NAMALWA (cell line): ENCODE measurements at regions not wholly inside any gene's neighbourhood (a gene's known extent, or its start where the extent isn't known, plus 50 kb on each side); places are given as distances from the start of the nearest gene placed in this dataset.

Experiments
- DNase-seq: peaks from one replicate; pipeline ENCODE4 v3.0.0-alpha.2; 2015; ENCODE audit warnings: low spot score

DNA sequence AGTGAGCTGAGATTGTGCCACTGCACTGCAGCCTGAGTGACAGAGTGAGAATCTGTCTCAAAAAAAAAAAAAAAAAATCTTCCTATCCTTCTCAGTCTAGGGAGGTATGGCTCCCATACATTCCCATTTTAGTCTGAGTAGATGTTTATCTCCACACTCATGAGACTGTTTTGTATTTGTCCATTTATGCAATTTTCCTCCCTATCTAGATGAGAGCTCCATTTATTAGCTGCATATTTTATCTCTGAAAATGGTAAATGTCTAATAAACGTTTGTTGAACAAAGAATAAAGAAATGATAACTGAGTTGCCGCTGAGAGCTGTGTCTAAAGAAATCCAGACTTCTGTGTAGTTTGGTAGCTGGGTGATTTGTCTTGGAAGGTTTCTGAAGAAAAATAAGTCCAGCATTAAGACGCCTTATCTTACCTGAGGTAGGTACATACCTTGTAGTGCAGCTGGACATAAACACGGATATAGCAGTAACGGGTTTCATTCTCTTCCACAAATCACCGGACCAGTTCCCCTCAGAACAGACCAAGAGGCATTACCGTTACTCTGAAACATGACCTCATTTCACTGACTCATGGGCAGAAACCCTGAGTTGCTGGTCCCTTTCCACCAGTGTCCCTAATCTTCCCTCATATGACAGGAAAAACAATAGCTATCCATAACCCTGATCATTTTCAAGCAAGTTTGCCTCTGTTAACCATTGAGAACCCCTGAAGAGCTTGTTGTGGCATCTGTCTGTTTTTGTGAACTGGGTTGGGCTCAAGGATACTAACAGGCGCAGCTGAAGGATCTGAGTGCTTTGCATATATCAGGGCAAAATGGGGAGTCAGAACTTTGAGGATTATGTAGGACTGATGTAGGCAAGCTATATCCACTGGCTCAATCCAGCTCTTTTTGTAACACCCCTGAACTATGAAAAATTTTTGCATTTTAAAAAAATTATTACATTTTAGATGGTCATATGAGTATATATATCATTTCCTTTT lies 177.4 kb upstream of the XYLT1 start:
- DNase-seq: no peak

GRCh38 chr16:17643935-17644334 lies 173.2 kb upstream of the XYLT1 start:
- DNase-seq: no peak

GRCh38 chr16:17641990-17642389 lies 171.2 kb upstream of the XYLT1 start:
- DNase-seq: no peak

- no peak for DNase-seq
Observed at GRCh38 chr16:17638134-17638533, 167.4 kb upstream of the XYLT1 start.

GRCh38 chr16:17635183-17635582 lies 164.4 kb upstream of the XYLT1 start:
- no peak for DNase-seq

DNA sequence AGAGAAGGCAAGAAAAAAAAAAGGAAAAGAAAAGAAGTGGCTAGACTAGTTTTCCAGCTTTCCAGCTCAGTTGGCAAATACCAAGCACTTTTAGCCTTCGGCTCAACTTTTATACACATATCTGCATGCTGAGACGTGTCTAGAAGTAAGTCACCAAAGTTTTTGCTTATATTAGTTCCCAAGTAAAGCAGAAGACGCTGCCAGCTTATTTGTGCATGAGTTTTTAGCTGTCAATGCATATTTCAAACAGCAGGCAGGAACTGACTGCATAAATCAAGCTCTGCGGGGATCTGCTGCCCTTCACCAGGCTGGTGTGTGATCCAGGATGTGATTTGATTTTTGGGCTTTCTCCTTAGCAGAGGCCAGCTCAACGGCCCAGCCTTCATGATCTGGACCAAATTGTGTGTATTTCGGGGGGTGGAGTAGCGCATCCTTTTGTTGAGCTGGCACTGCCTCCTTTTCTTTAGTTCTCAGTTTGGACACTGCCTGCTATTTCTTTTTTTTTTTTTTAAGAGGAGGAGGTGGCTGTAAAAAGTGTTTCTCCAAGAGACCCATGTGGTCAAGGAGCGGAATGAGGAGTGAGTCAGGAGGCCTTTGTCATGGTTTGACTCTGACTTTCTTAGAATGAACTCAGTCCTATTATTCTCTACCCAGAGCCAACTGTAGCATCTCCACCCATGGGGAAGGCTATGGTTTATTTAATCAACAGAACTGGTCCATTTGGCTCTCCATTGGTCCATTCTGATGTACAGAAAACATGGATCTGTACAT lies 162.6 kb upstream of the XYLT1 start:
- no peak for DNase-seq

DNA sequence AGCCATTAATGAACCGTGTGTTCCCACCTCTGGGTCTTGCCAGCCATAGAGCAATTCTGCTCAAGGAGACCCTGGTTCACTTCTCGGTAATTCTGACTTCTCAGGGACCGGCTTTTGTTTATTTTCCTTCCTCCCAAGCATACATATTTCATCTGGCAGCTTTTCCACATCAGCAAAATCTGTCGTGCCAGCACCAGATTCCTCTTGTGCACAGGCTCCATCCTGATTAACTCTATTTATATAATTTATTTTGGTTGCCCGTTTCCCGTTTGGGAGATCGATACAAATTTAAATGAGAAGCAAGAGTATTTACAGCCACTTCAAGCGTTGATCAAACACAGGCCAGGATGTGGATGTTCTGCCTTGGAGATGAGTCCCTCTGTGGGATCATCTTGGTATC lies 161.9 kb upstream of the XYLT1 start:
- no peak for DNase-seq

DNA sequence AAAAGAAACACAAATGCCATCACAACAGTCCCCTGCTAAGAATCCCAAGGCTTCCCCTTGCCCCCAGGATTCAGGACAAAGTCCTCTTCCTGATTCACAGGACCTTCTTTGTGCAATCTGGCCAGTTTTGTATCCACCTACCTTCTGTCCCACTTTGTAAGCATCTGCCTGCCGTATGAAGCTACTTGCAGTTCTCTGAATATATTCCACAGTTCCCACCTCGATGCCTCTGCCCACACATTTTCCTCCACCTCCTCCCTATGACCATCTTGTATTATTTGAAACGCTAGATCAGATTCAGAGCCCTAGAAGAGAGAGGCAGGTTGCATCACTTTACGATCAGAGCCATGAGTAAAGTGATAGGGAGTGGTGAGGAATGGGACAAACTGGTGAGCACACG lies 159.2 kb upstream of the XYLT1 start:
- no peak for DNase-seq

- DNase-seq: no peak
Observed at GRCh38 chr16:17628983-17629382, 158.2 kb upstream of the XYLT1 start.

DNA sequence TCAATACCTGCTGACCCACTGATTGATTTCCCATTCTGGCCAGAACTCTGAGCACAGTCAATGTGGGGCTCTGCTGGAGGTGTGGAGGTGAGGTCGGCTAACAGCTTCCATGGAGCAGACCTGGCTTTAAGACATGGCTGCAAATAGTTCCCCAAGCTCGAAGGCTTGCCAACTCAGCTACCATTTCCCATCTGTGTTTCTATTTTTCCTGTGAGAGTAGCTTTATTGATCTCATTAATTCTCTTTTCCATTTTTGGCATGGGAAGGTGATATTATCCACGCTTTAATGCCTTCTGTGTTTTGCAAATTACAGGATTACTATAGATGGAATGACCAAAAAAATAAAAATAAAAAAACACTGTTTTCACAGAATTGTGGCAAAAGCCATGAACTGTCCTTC lies 151.6 kb upstream of the XYLT1 start:
- DNase-seq: no peak

- no peak for DNase-seq
Observed at GRCh38 chr16:17619261-17619660, 148.5 kb upstream of the XYLT1 start.

DNA sequence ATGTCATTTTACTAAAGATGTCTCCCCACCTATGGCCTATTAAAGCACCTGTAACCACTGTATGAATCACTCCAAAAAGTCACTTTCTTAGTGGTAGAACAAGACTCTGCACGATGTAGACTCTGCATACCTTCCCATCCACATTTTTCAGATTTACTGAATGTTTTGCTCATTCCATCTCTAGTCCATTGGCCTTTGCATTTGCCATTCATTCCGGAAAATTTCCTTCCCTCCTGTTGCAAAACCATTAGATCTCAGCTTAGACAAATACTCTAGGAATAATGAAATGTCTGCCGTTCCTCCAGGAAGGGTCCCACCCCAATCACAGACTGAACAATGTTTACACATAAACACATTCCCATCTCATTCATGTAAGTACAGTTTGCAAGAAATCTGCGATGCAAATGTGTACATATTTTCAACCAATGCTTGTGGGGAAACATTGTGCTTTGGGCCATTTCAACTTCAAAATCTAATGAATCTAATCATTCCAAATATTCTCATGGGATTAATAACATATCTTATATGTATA lies 146.3 kb upstream of the XYLT1 start:
- no peak for DNase-seq

GRCh38 chr16:17612336-17612735 lies 141.6 kb upstream of the XYLT1 start:
- DNase-seq: no peak

GRCh38 chr16:17607609-17608008 lies 136.8 kb upstream of the XYLT1 start:
- DNase-seq: no peak

GRCh38 chr16:17607075-17607509 lies 136.3 kb upstream of the XYLT1 start:
- no peak for DNase-seq

- no peak for DNase-seq
Observed at GRCh38 chr16:17606460-17606859, 135.7 kb upstream of the XYLT1 start.

DNA sequence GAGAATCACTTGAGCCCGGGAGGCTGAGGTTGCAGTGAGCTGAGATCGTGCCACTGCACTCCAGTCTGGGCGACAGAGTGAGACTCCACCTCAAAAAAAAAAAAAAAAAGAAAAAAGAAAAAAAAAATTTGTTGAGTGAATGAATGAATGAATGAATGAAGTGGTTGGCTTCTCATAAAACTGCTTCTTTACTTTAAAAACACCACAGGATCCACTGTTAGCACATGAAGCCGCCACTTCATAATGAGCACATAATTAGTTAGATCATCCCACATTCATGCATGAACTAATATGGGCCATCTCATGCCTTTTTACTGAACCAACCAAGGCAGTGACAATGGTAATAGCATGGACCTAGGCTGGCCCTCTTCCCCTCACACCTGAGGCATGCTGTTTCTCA lies 135.0 kb upstream of the XYLT1 start:
- no peak for DNase-seq

- DNase-seq: no peak
Observed at GRCh38 chr16:17603626-17604025, 132.9 kb upstream of the XYLT1 start.

DNA sequence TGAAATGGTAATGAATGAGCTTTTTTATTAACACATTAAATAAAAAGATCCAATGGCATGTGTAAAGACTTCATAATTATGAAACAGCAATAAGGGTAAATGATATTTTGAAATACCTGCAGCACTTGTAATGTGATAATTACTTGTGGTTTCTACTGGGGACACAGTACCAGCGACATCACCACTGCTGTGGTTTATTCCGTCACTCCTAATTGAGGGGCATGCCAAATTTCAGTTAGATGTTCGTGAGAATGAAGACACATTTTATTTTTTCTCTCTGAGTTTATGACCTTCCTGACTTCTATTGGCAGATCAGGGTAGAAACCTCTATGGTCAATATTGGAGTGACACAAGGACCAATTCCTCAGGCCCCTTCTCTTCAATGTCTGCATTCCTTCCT lies 131.9 kb upstream of the XYLT1 start:
- no peak for DNase-seq

DNA sequence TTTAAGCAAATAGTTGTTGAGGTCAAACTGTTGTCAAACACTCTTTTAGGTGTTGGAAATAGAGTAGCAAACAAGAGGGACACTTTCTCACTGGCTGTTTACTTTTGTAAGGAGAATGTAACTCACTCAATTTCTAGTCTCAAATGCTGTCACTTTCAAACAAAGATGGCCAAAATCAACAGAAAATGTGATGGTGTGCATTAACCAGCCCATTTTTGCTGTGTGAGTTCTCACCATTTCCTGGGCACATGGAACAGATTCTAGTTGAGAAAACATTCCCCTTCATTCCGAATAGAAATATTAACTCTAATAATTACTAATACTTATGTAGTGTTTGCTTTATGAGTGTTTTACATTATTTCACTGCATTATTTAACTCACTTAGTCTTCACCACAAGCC lies 128.2 kb upstream of the XYLT1 start:
- no peak for DNase-seq

- no peak for DNase-seq
Observed at GRCh38 chr16:17591655-17592405, 121.1 kb upstream of the XYLT1 start.
